ENCODE measurements at regions not wholly inside any gene's neighbourhood (a gene's known extent, or its start where the extent isn't known, plus 50 kb on each side); places are given as distances from the start of the nearest gene placed in this dataset.
"Not testable (repeated sequence)": the region's sequence is repeated elsewhere in the genome, so short reads cannot be mapped to it uniquely, and the experiment has no call there.

DNA sequence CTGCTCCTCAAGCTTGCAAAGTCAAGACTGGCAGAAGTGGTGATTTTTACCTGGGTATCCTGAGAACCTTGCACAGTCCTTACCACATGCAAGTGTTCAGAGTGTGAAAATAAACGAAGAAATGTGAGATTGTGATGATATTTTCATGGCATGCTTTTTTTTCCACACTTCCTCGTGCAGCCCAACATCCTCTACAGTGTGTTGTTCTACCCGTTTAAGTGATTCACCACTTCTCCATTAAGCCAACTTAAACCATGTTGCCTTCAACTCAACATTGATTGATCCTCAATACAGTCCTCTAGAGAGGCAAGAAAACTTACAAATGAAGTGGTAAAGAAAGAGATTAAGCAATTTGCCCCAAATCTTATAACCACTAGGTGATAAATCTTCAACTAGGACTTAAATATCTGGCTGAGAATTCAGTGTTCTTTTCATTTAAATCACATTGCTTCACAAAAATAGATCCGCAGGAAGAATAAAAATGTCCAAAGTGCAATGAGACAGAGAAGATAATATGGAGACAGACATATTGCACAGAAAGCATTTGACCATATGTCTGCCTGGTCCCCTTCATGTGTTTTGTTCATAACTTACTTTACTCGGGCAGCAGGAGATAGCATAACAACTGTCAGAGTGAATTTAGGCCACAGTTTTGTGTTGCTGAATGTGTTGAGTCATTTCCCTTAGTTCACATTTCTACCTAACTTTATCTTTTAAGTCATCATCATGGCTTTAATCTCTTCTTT is 75.8 kb upstream of the PARP8 start:
- not testable (repeated sequence) for DNase-seq

DNA sequence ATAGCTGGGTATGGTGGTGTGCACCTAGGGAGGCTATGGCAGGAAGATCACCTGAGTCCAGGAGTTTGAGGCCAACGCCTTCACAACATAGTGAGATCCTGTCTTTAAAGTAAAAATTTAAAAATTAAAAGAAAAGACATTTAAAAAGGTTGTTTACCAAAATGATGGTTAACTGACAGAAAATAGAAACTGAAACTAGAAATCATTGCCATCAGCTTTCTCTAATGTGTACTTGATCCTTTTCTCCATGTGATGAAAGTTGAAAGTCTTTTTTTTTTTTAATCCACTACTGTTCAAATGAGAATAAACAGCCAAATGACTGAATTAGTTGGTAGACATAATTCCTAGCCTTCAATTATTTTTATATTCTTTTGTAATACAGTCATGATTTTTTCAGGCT is 75.1 kb upstream of the PARP8 start:
- DNase-seq, result not testable (repeated sequence)

DNA sequence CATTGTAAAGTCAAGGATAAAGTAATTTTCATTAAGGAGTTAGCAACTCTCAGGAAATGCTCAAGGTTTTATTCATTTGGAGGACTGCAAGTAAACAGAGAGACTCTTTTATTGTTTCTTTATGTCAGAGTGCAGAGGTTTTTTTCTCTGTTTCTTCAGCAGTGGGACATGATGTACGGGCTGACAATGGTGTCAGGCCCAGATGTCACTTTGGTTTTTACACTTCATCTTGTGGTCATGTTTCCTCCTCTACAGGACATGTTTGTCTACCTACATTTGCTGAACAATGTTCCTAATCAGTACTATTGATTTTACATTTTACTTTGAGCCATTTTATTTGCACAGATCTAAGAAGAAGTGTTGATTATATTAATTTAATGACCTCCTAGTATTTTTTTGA is 72.8 kb upstream of the PARP8 start:
- DNase-seq, result no peak

DNA sequence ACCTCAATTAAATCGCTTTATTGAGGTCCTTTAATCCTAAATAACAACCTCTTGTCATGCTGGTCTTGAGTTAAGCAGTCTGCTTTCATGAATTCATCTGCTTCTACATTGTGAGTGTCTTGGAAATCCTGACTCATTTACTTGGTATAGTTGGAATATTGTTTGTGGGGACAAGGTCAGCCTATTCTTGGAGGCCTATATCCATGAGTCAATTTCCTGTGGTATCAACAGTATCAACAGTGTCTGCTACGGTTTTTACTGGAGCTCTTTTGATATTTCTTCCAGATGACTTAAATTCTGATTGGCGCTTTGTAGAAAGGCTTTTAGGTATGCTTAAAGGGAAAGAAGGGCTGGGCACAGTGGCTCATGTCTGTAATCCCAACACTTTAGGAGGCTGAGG is 71.2 kb upstream of the PARP8 start:
- DNase-seq, result no peak

DNA sequence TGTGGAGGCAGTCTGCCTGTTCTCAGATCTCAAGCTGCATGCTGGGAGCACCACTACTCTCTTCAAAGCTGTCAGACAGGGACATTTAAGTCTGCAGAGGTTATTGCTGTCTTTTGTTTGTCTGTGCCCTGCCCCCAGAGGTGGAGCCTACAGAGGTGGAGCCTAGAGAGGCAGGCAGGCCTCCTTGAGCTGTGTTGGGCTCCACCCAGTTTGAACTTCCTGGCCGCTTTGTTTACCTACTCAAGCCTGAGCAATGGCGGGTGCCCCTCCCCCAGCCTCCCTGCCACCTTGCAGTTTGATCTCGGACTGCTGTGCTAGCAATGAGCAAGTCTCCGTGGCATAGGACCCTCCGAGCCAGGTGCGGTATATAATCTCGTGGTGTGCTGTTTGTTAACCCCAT is 64.9 kb upstream of the PARP8 start:
- DNase-seq, result peak; percentile 9

DNA sequence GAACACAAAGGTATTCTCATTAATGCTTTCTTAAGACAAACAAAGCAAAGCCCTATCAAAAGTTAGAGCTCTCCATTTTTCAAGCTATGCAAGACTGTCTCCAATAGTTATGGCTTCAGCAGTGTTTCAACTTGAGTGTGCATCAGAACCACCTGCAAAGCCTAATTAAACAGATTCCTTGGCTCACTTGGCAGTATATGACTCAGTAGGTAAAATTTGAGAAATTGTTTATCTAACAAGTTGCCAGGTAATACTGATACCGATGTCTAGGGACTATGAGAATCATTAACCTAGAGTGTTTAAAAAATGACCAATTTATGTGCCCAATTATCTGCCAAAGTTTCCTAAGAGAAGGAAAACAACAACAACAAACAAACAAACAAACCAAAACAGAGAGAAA is 60.3 kb upstream of the PARP8 start:
- DNase-seq, result no peak

DNA sequence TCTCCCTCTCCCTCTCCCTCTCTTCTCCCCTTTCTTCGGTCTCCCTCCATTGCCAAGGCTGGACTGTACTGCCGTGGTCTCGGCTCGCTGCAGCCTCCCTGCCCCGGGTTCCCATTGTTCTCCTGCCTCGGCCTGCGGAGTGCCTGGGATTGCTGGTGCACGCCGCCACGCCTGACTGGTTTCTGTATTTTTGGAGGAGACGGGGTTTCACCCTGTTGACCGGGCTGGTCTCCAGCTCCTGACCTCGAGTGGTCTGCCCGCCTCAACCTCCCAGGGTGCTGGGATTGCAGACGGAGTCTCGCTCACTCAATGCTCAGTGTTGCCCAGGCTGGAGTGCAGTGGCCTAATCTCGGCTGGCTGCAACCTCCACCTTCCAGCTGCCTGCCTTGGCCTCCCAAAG is 59.0 kb upstream of the PARP8 start:
- not testable (repeated sequence) for DNase-seq

DNA sequence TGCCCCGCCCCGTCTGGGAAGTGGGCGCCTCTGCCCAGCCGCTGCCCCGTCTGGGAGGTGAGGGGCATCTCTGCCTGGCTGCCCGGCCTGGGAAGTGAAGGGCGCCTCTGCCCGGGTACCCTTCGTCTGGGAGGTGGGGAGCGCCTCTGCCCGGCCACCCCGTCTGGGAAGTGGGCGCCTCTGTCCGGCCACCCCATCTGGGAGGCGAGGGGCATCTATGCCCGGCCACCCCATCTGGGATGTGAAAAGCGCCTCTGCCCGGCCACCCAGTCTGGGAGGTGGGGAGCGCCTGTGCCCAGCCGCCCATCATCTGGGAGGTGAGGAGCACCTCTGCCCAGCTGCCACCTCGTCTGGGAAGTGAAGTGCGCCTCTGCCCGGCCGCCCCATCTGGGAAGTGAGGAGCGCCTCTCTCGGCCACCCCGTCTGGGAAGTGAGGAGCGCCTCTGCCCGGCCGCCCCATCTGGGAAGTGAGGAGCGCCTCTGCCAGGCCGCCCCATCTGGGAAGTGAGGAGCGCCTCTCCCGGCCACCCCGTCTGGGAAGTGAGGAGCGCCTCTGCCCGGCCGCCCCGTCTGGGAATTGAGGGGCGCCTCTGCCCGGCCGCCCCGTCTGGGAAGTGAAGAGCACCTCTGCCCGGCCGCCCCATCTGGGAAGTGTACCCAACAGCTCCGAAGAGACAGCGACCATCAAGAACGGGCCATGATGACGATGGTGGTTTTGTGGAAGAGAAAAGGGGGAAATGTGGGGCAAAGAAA is 58.3 kb upstream of the PARP8 start:
- not testable (repeated sequence) for DNase-seq

DNA sequence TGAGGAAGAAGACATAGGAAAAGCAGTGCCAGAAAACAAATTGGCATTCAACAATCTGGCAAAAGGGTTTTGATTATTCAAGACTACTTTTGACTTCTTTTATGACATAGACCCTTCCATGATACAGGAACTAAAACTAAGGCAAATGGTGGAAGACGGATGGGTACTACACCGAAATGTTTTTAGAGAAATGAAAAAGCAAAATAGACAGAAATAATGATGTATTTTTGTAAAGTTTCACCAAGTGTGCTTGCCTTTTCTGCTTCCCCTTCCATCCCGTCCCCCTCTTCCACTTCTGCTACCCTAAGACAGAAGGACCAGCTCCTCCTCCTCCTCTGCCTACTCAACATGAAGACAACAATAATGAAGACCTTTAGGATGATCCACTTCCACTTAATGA is 53.4 kb upstream of the PARP8 start:
- not testable (repeated sequence) for DNase-seq

Measured in activated naive CD4-positive, alpha-beta T cell treated with anti-CD3 and anti-CD28 coated beads, Interleukin-2, amount 50 U/mL, for 16 hours (primary cell).